Globus pallidus (tissue), 1 donor: ENCODE measurements at regions not wholly inside any gene's neighbourhood (a gene's known extent, or its start where the extent isn't known, plus 50 kb on each side); places are given as distances from the start of the nearest gene placed in this dataset.

ENCODE experiments used
- DNase-seq: peaks from one replicate; pipeline ENCODE4 v3.0.0-alpha.2; 2015; ENCODE audit warnings: low spot score

DNA sequence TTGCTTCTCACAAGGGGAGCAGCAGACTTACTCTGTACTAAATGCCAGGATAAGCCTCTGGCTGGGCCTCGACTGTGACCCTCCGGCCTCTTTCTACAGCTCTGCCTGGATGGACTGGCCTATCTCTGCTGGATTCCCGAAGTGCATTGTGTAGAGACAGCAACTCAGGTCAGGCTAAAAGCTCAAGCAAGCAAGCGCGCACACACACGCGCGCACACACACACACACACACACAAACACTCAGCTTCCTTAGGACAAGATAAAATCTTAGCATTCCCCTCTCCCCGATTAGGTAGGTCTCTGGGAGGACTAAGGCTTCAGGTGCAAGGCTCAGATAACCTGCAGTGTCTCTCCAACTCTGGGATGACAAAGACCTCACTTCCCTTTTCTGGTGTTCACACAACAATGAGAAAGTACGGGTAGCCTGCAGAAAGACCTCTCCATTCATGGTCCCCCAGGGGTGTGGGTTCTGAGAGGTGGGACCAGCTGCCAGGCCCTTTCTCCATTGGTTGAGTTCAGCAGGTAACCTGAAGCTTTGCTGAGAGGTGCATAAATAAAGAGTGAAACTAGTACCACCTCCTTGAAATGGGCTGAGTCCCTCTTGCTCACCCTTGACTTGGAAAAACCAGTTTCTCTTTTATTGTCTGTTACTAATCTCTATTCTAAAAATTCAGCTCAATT is 155.1 kb upstream of the CAMK1G start:
- DNase-seq, result no peak

DNA sequence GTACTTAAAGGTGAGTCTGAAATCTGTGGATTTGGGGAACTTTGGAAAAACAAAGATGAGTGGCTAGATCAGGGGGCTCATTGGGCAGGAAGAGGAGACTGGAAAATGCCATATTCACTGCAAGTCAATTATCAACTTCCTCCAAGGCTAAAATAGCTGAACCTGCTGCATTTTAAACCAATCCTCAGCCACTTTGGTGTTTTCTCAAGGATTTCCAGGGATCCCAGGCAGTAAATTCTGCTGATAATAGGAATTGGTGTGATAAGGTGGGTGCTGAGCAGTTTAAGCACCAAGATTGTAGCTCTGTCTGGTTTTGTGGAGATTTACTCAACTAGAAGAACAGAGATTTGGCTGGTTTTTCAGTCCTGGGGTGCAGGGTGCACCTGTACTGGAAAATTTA is 153.9 kb upstream of the CAMK1G start:
- no peak for DNase-seq

DNA sequence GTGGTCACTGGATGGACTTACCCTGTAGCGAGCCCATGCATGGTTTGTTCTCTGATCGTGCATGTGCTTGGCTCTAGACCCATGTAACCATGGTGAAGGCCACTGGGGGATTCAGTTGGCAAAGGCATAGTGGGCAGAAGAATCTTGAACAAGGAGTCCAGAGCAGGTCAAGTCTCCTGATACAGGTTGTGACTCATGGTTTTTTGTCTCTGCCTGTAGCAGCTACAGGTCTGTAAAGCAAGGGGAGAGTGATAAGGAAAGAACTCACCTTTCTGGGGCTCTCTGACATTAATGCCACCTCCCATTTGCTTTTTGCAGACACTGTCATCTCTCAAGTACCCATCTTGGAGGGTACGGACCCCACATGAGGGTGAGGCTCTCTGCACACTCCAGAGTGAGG is 153.4 kb upstream of the CAMK1G start:
- DNase-seq, result no peak

- DNase-seq, result no peak
Measured at GRCh38 chr1:209430821-209431259, 152.7 kb upstream of the CAMK1G start.

DNA sequence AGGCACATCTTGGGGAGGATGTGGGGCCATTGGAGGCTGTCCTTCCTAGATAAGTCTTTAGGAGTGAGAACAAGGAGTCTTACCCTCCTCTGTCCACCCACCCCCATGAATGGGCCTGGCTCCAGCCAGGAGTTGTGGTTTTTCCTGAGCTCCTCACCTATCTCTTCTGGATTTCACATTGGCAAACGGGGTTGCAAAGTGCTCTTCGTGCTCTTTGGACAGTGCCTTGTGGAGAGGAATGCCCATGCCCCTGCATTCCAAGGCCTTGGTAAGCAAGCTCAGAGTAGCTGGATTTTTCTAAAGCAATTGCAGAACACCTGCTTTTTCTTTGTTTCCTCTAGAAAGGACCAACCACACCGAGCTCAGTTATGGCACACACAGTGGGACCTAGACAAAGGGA is 152.1 kb upstream of the CAMK1G start:
- no peak for DNase-seq

DNA sequence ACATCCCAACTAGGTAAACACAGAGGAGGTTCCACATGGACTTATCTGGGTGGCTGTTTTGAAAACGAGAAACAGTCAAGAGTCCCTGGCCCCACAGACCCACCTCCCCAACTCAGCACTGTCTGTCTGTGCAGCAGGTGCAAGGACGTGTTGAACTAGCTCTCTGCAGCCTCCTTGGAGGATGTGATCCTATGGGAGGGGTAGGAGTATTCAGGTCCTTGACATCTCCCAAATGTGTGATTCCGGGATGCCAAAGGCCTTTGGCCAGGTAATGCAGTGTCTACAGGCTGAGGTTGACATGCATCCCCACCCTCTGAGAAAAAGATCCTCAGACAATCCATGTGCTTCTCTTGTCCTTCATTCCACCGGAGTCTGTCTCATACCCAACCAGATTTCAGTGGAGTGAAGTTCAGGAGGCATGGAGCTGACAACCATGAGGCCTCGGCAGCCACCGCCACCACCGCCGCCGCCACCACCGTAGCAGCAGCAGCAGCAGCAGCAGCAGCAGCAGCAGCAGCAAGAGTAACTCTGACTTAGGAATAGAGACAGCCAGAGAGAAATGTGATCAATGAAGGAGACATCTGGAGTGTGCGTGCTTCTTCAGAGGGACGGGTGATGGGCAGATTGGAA is 151.6 kb upstream of the CAMK1G start:
- DNase-seq, result no peak

GRCh38 chr1:209432443-209432825 is 151.1 kb upstream of the CAMK1G start:
- no peak for DNase-seq

- DNase-seq, result no peak
Measured at GRCh38 chr1:209433649-209434031, 149.9 kb upstream of the CAMK1G start.

DNA sequence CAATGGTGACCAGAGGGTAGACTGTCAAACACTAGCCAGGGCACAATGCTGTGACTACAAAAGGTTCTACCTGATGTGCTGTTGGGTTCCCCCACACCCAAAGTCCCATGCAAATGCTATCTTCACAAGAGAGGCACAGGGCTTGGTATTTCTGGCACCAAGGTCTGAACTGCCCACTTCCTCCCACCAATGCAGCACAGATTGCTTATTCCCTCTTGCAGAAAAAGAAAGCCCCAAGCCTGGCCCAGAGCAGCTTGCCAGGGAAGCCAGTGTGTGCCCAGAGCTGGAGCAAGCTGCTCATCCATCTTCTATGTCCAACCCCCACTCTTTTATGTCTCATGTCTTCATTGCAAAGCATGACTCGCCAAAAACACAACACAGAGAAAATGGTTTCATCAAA is 149.4 kb upstream of the CAMK1G start:
- DNase-seq, result peak; percentile 16

DNA sequence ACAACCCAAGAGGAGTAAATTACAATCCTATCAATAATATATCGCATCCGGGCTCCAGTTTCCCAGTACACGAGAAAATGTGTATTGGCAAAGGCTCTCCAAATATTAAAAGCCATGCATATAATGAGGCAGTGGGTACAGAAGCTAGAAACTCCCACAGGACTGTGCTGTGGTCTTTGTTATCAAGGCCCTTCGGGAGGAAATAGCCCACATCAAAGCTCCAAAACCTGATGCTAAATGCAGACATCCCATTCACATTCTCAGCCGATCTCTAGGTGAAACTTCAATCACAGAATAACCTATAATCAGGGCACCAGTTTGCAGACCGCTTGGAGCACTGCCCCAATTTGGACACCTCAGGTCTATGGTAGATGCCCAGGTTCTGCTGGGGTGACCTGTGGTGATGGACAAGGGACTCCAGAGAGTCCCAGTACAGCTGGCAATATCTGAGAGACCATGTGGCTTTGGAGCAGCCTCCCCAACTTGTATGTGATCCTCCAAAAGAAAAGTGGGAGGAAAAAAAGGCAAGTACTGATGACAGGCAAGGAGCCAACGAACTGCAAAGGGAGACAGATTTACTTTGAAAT is 148.8 kb upstream of the CAMK1G start:
- no peak for DNase-seq

DNA sequence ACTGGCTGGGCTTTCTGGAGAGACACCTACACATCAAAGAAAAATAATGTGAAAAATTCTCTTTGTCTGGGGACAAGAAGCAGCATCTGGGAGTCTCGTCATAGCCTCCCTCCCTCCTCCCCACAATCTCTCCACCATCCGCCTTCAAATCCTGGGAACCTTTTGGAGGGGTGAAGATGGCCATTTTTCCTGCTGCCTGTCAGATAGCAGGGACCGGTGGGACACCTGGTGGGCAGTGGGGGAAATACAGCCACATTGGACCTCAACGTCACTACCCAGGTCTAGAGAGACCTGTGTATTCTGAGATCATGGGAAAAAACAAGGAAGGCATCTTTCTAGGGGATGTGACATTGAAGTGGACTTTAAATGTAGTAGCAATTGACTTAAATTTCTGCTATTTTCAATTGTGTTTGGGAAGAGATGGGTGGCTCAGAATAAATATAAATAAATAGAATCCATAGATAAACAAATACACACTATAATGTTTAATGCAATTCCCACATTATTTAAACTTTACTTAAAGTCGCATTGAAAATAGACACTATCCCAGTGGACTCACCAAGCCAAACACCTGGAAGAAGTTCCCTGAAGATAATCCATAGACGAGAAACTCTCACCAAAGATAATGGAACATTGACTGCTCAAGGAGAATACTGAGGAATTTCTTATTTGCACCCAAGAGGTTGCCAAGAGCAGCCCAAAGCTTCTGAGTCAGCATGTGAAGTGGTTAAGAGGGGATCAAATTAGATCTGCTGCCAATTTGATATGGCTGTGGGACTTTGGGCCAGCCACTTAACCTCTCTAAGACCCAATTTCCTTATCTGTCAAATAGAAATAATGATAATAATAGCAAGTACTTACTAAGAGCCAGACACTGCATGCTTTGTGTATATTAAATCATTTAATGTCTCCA is 147.6 kb upstream of the CAMK1G start:
- peak; percentile 31 for DNase-seq

- DNase-seq, result no peak
Measured at GRCh38 chr1:209439828-209440227, 143.7 kb upstream of the CAMK1G start.

DNA sequence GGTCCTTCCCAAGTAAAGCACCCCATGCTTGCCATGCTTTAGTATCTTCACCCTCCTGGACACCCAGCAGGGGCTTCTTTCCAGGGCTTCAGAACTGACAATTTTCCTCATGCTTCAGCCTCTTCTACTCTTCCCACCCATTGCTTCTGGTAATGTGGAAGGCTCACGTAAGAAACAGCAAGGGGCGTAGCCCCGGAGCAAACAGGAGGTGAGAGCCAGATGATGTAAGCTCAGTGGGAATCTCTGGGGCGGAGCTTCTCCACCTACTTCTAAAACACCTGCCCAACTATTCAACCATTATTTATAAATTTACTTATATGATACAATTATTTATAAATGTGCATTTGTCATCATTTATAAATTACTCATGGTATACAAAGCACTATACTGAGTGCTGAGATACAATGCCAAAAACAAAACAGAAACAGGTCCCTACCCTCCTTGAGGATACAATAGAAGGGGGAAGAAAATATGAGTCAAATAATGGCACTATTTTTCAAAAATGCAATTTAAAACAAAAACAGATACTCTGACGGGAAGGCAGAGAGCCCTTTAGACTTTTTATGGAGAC is 140.1 kb upstream of the CAMK1G start:
- DNase-seq, result no peak

DNA sequence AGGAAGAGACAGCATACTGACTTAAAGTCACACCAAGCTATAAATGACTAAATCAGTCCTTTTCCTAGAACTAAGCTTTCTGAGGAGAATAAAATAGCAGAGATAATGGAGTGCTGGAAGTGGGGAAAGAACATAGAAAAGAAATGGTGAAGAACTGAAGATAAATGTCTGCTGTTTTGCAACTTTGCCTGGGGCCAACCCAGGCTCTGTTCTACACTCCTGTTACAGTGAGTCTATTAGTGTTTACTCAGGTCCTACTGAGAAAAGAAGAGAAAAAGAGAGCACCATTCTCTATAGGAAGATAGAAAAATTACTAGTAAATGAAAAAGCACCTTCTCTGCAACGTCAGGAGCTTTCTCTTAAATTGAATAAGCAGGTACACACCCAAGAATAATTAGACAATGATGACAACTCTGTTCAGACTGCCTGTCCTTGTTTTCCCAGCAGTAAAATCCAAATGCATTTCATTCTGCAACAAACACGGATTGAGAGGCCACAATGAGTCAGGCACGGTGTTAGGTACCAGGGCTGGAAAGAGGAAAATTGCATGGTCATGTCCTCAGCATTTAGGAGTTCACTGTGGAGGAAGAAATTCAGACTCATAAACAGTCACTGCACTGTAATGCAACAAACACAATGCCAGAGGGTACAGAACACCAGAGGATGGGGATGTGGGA is 139.4 kb upstream of the CAMK1G start:
- DNase-seq, result no peak

- DNase-seq, result no peak
Measured at GRCh38 chr1:209444961-209445360, 138.6 kb upstream of the CAMK1G start.

DNA sequence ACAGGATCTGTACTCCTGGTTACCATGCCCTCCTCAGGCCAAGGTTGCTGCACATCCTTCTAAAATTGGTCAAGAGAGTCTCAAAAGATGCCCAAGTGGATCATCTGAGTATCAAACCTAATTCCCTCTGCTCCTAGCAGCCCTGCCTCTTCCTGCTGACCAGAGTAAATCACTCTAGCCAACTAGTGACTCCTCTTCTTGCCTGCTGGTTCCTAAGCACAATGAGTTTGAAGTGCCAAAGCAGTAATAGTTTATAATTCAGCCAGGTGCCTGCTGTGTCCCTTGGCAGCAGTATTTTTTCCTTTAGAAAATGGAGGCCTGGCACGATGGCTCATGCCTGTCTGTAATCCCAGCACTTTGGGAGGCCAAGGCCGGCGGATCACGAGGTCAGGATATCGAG is 137.9 kb upstream of the CAMK1G start:
- no peak for DNase-seq

GRCh38 chr1:209446356-209446755 is 137.2 kb upstream of the CAMK1G start:
- no peak for DNase-seq

DNA sequence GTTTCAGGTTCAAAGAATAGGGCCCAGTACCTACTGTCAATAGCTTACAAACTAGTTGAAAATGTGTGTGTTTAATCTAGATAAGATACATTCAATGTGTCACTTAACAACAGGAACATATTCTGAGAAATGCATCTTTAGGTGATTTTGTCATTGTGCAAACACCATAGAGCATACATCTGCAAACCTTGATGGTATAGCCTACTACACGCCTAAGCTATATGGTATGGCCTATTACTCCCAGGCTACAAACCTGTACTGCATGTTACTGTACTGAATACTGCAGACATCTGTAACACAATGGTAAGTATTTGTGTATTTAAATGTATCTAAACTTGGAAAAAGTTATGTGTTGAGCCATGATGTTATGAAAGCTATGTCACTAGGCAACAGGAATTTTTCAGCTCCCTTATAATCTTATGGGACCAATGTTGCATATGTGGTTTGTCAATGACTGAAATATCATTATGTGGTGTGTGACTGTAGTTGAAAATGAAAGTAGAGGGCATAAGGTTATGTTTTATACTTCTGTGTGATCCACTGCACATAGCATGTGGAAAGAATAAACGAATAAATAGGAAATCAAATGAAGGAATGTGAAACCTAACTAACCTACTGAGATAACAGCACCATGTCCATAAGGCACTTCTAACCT is 129.0 kb upstream of the CAMK1G start:
- no peak for DNase-seq

DNA sequence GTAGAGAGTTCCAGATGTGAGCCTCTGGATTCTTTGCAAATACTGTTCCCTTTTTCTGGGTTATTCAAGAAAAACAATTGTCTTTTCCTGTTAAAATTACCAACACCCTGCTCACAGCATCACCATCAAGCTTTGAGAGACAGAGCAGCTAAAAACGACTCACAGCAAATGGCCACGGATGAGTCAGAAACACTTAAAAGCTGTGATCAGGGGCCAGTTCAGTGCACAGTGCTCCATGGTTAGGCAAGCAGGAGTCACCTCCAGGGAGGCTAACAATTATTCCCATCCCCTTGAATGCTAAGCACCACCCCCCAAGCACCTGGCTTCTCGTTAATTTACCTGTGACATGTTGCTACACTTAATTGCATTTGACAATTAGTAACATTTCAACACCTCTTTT is 128.4 kb upstream of the CAMK1G start:
- no peak for DNase-seq

DNA sequence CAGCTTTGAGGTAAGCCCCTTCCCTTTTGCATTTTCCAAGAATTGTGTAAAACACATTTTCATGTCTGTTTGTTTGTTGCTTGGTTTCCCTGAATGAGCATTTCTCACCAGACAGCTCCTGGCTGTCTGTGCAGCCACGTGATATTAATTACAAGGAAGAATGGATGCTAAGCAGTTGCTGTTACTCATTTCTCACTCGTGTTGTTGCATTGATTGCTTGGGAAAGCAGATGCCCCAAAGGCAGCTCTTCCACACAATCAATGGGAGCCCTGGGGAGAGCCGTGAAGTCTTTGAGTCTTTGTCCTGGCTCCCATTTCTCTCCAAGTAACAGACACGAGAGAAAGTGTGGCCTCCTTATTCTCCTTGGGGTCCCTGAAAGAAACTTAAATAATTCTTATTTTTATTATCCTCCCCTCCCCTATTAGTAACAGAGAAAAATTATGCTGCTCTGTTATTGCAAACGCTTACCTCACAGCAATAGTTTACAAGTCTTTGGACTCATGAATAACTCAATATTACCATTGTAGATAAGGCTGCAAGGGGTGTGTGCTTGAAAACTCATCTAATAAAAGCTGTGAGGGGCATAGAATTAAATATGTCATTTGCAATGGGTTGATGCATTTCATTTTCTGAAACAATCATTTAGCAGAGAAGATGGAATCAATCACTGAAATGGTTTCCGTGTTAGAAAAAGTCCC is 127.7 kb upstream of the CAMK1G start:
- DNase-seq, result no peak

DNA sequence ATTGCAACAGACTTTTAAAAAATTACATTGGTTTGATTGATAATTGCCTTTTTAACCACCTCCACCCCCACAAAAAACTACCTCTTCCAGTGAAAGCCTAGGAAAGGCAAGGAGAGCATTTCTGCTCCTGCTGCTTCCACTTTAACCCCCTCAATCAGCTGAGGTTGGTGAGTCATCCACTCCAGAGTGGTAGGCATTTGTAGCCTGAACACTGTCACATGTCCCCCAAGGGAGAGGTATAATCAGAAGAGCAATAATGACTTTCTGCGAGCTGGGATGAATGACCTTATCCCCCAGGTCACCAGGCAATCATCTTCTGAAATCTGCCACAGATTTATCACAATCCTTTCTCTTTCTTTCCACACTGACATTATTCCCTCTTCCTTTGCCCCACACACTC is 126.6 kb upstream of the CAMK1G start:
- DNase-seq, result no peak
